ENCODE measurements at regions not wholly inside any gene's neighbourhood (a gene's known extent, or its start where the extent isn't known, plus 50 kb on each side); places are given as distances from the start of the nearest gene placed in this dataset.
"Not testable (repeated sequence)": the region's sequence is repeated elsewhere in the genome, so short reads cannot be mapped to it uniquely, and the experiment has no call there.

- ATAC-seq (no peak), DNase-seq (no peak)
- H3K9me3 ChIP-seq: no peaks in the 10 kb centered on the region
- H3K36me3 ChIP-seq: no peaks in the 10 kb centered on the region
- no peak overlapping the region for H3K4me3 ChIP-seq
- H3K4me1 ChIP-seq: no peaks in the 10 kb centered on the region
- intact Hi-C loops (cut with DNase I): no loop called here
- H3K27ac ChIP-seq: no peak overlapping the region
- H3K27me3 ChIP-seq: no peaks in the 10 kb centered on the region
- no peak for TF ChIP-seq CTCF (IDR thresholded peaks at IDR 0.05)
Observed at GRCh38 chr17:27960183-27960849, 67.2 kb upstream of the LYRM9 start.

GRCh38 chr17:27962581-27962980, 69.4 kb upstream of the LYRM9 start:
- H3K27me3 ChIP-seq; H3K36me3 ChIP-seq; ATAC-seq; H3K27ac ChIP-seq; H3K4me1 ChIP-seq; intact Hi-C loops (cut with DNase I); DNase-seq; H3K4me3 ChIP-seq; H3K9me3 ChIP-seq: not testable (repeated sequence)

- no peak overlapping the region for H3K27ac ChIP-seq
- intact Hi-C loops (cut with DNase I): no loop called here
- H3K4me3 ChIP-seq: no peak overlapping the region
- H3K9me3 ChIP-seq: no peaks in the 10 kb centered on the region
- no peak for TF ChIP-seq CTCF (IDR thresholded peaks at IDR 0.05)
- H3K4me1 ChIP-seq: no peaks in the 10 kb centered on the region
- no peak for DNase-seq
- no peaks in the 10 kb centered on the region for H3K27me3 ChIP-seq
- no peak for ATAC-seq
- H3K36me3 ChIP-seq: no peaks in the 10 kb centered on the region
Observed at GRCh38 chr17:27965224-27965623, 72.1 kb upstream of the LYRM9 start.

GRCh38 chr17:27968206-27968732, 74.2 kb upstream of the NLK start:
- Histone ChIP-seq H3K4me3 (no peak overlapping the region), H3K4me1 (no peaks in the 10 kb centered on the region), H3K36me3 (no peaks in the 10 kb centered on the region), H3K27ac (no peak overlapping the region), H3K27me3 (no peaks in the 10 kb centered on the region), H3K9me3 (no peaks in the 10 kb centered on the region)
- no peak for ATAC-seq
- no peak for TF ChIP-seq CTCF (IDR thresholded peaks at IDR 0.05)
- DNase-seq: no peak
- intact Hi-C loops (cut with DNase I): no loop called here

- DNase-seq: no peak
- no peak for ATAC-seq
- no peaks in the 10 kb centered on the region for H3K27me3 ChIP-seq
- H3K9me3 ChIP-seq: no peaks in the 10 kb centered on the region
- no peaks in the 10 kb centered on the region for H3K36me3 ChIP-seq
- intact Hi-C loops (cut with DNase I): no loop called here
- H3K27ac ChIP-seq: no peak overlapping the region
- no peaks in the 10 kb centered on the region for H3K4me1 ChIP-seq
- no peak overlapping the region for H3K4me3 ChIP-seq
- no peak for TF ChIP-seq CTCF (IDR thresholded peaks at IDR 0.05)
Observed at GRCh38 chr17:27970587-27970986, 71.9 kb upstream of the NLK start.

All from left lung (tissue), 4 donors.